ENCODE measurements at regions not wholly inside any gene's neighbourhood (a gene's known extent, or its start where the extent isn't known, plus 50 kb on each side); places are given as distances from the start of the nearest gene placed in this dataset.

DNA sequence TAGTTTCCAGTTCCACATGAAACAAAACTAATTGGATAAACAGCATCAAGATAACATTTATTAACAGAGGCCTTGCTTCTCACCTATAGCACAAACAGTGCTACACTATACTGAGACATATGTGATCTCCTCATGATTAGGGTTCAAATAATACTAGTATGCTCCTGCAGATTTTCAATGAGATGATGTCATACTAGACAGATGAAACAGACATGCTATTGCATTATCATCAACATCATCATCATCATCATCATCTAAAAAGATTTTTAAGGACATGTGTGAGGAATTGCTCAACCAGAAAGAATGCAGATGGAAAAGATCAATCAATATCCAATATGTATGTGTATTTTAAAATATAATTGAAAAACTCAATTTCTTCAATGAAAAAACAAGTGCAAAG, 932.3 kb downstream of the METTL15 start:
- no peak overlapping the region for H3K4me3 Mint-ChIP-seq (ENCODE audit: unreplicated experiment)
- TF ChIP-seq, protein P1, sequence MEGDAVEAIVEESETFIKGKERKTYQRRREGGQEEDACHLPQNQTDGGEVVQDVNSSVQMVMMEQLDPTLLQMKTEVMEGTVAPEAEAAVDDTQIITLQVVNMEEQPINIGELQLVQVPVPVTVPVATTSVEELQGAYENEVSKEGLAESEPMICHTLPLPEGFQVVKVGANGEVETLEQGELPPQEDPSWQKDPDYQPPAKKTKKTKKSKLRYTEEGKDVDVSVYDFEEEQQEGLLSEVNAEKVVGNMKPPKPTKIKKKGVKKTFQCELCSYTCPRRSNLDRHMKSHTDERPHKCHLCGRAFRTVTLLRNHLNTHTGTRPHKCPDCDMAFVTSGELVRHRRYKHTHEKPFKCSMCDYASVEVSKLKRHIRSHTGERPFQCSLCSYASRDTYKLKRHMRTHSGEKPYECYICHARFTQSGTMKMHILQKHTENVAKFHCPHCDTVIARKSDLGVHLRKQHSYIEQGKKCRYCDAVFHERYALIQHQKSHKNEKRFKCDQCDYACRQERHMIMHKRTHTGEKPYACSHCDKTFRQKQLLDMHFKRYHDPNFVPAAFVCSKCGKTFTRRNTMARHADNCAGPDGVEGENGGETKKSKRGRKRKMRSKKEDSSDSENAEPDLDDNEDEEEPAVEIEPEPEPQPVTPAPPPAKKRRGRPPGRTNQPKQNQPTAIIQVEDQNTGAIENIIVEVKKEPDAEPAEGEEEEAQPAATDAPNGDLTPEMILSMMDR (IDR thresholded peaks at IDR 0.05; ENCODE audit: unreplicated experiment), result no peak

DNA sequence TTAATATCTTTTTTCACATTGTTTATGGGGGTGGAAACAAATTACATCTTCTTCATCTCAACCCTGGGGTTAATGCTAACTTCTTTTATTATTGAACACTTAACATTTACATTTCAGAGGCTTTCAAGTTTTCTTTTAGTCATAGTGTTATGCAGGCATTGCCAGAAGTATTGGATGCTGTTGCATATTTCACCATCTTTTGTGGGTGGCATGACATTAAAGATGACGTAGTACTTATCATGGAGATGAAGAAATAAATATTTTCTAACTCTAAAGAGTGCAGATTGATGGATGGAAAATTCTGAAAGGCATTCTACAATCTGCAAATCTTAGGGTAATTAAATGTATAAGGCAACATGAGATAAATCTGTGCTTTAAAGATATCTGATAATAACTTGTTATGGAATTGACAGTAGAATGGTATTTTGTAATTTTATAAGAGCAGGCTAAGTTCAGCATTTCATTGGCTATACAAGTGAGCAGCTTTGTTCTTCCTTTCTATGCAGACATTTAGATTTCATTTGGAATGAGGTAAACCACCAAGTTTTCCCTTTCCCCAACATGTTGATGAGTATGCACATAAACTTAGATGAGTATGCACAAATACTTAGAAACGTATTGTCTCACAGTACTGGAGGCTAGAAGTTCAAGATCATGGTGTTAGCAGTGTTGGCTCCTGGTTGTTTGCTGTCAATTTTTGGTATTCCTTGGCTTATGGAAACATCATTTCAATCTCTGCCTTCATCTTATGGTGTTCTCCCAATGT, 924.4 kb downstream of the METTL15 start:
- no TSS peak for BruUV-seq (replicated peaks)
- Mint-ChIP-seq H3K27me3 (ENCODE audit: insufficient read depth, unreplicated experiment) (no peaks in the 10 kb centered on the region), H3K36me3 (ENCODE audit: insufficient read depth, unreplicated experiment) (no peaks in the 10 kb centered on the region), H3K4me3 (ENCODE audit: unreplicated experiment) (no peak overlapping the region), H3K9me3 (ENCODE audit: unreplicated experiment) (peaks cover 14% of the 10 kb centered on the region), H3K4me1 (ENCODE audit: insufficient read depth, unreplicated experiment) (no peaks in the 10 kb centered on the region), H3K27ac (ENCODE audit: low read depth, unreplicated experiment) (no peak overlapping the region)
- POLR2A ChIA-PET, result no interaction called here
- intact Hi-C loops (cut with micrococcal nuclease), result no loop called here
- TF ChIP-seq, protein P1 (IDR thresholded peaks at IDR 0.05; ENCODE audit: unreplicated experiment), result no peak
- no peak for DNase-seq (ENCODE audit: unreplicated experiment)
- CTCF ChIA-PET, result no interaction called here

More for the DNA sequence above, 932.3 kb downstream of the METTL15 start:
- Mint-ChIP-seq H3K36me3 (ENCODE audit: insufficient read depth, unreplicated experiment) (no peaks in the 10 kb centered on the region), H3K9me3 (ENCODE audit: unreplicated experiment) (peaks cover 8% of the 10 kb centered on the region), H3K27ac (ENCODE audit: low read depth, unreplicated experiment) (no peak overlapping the region), H3K27me3 (ENCODE audit: insufficient read depth, unreplicated experiment) (no peaks in the 10 kb centered on the region), H3K4me1 (ENCODE audit: insufficient read depth, unreplicated experiment) (no peaks in the 10 kb centered on the region)
- DNase-seq (ENCODE audit: unreplicated experiment), result no peak
- POLR2A ChIA-PET, result interaction anchor here (0.5 kb wide), 1 partner anchor 433 kb away, joined by 3 read pairs; no protein-coding TSS in a partner anchor
- CTCF ChIA-PET, result no interaction called here
- no TSS peak for BruUV-seq (replicated peaks)
- intact Hi-C loops (cut with micrococcal nuclease), result no loop called here

DNA sequence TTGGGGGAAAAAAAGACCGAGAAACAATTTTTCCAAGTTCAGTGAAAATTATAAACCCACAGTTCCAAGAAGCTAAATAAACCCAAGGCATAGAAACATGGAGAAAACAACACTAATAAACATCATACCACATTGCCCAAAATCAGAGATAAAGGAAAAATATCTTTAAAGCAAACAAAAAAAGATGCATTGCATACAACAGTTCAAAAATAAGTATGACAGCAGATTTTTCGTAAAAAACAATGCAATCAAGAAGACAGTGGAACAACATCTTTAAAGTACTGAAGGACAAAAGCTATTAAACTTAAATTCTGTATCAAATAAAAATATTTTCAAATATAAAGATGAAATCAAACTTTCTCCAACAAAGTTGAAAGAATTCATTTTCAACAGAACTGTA, 921.3 kb downstream of the METTL15 start:
- CTCF ChIA-PET, result interaction anchor here (0.5 to 1.5 kb wide), 5 partner anchors 9 to 625 kb away, joined by 3 to 6 read pairs (median 3); no protein-coding TSS in a partner anchor
- no peak overlapping the region for H3K4me3 Mint-ChIP-seq (ENCODE audit: unreplicated experiment)

DNA sequence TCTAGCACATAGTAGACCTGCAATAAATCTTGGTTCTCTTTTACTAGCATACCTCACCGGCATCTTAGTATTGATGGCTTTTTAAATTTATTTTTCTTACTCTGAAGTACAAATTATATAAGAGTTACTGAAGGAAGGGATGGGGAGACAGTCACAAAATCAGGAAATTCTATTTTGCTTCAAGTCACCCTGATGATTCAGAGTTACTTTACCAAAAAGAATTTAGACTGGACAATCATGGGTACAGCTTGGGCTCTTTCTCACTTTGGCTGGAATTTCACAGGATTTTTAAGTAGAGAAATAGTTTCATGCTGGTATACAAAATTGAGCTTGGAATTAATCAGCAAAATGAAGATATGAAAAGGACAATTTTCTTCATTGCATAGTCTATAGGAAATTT, 919.2 kb downstream of the METTL15 start:
- Mint-ChIP-seq H3K27ac (ENCODE audit: low read depth, unreplicated experiment) (no peak overlapping the region), H3K27me3 (ENCODE audit: insufficient read depth, unreplicated experiment) (no peaks in the 10 kb centered on the region), H3K4me1 (ENCODE audit: insufficient read depth, unreplicated experiment) (no peaks in the 10 kb centered on the region), H3K4me3 (ENCODE audit: unreplicated experiment) (no peak overlapping the region), H3K9me3 (ENCODE audit: unreplicated experiment) (peaks cover 15% of the 10 kb centered on the region), H3K36me3 (ENCODE audit: insufficient read depth, unreplicated experiment) (no peaks in the 10 kb centered on the region)
- BruUV-seq (replicated peaks), result no TSS peak
- TF ChIP-seq, protein P1 (IDR thresholded peaks at IDR 0.05; ENCODE audit: unreplicated experiment), result no peak
- CTCF ChIA-PET, result interaction anchor here (0.6 kb wide), 1 partner anchor 89 kb away, joined by 3 read pairs; no protein-coding TSS in a partner anchor
- DNase-seq (ENCODE audit: unreplicated experiment), result no peak
- intact Hi-C loops (cut with micrococcal nuclease), result no loop called here
- POLR2A ChIA-PET, result no interaction called here

More for the DNA sequence above, 921.3 kb downstream of the METTL15 start:
- Mint-ChIP-seq H3K4me1 (ENCODE audit: insufficient read depth, unreplicated experiment) (no peaks in the 10 kb centered on the region), H3K9me3 (ENCODE audit: unreplicated experiment) (peaks cover 14% of the 10 kb centered on the region), H3K27me3 (ENCODE audit: insufficient read depth, unreplicated experiment) (no peaks in the 10 kb centered on the region), H3K27ac (ENCODE audit: low read depth, unreplicated experiment) (no peak overlapping the region), H3K36me3 (ENCODE audit: insufficient read depth, unreplicated experiment) (no peaks in the 10 kb centered on the region)
- TF ChIP-seq, protein P1 (IDR thresholded peaks at IDR 0.05; ENCODE audit: unreplicated experiment), result no peak
- POLR2A ChIA-PET, result interaction anchor here (0.5 to 1.4 kb wide), 4 partner anchors 10 to 1318 kb away, joined by 3 to 4 read pairs (median 4); no protein-coding TSS in a partner anchor
- BruUV-seq (replicated peaks), result no TSS peak
- intact Hi-C loops (cut with micrococcal nuclease), result no loop called here
- DNase-seq (ENCODE audit: unreplicated experiment), result peak; percentile 5
